ENCODE measurements at regions not wholly inside any gene's neighbourhood (a gene's known extent, or its start where the extent isn't known, plus 50 kb on each side); places are given as distances from the start of the nearest gene placed in this dataset.

- Histone ChIP-seq H3K27me3 (ENCODE audit: low read depth, low read length) (no peaks in the 10 kb centered on the region), H3K4me1 (ENCODE audit: low read length) (peaks cover 16% of the 10 kb centered on the region), H3K9me3 (ENCODE audit: insufficient read depth, low read length) (no peaks in the 10 kb centered on the region), H3K4me2 (ENCODE audit: low read length) (peak overlapping the region; percentile 57), H2AFZ (ENCODE audit: low read depth, low read length) (no peak overlapping the region; the same call in 1 of the 2 replicates), H4K20me1 (ENCODE audit: insufficient read depth, low read length) (no peaks in the 10 kb centered on the region), H3K36me3 (replicated peaks; ENCODE audit: low read depth, low read length) (no peaks in the 10 kb centered on the region), H3K9ac (ENCODE audit: low read length) (no peak overlapping the region; the same call in 1 of the 2 replicates), H3K27ac (ENCODE audit: low read length) (peak overlapping the region; percentile 68), H3K4me3 (ENCODE audit: low read length) (peak overlapping the region; percentile 42; the same call in 1 of the 2 replicates), H3K79me2 (ENCODE audit: low read length) (no peaks in the 10 kb centered on the region)
- no peak for TF ChIP-seq CTCF (IDR thresholded peaks at IDR 0.05; ENCODE audit: low read depth, low read length)
- no peak for TF ChIP-seq EZH2phosphoT487 (IDR thresholded peaks at IDR 0.05; ENCODE audit: low read depth)
These were observed 189.6 kb upstream of the FBXL4 start for GRCh38 chr6:99137314-99137713.

GRCh38 chr6:99136488-99136887, 188.7 kb upstream of the FBXL4 start:
- Histone ChIP-seq H2AFZ (ENCODE audit: low read depth, low read length) (no peak overlapping the region), H3K27ac (ENCODE audit: low read length) (no peak overlapping the region), H3K4me2 (ENCODE audit: low read length) (peak overlapping the region; percentile 57; the same call in 1 of the 2 replicates), H3K36me3 (replicated peaks; ENCODE audit: low read depth, low read length) (no peaks in the 10 kb centered on the region), H3K9me3 (ENCODE audit: insufficient read depth, low read length) (no peaks in the 10 kb centered on the region), H3K79me2 (ENCODE audit: low read length) (no peaks in the 10 kb centered on the region), H3K27me3 (ENCODE audit: low read depth, low read length) (no peaks in the 10 kb centered on the region), H3K4me3 (ENCODE audit: low read length) (no peak overlapping the region), H3K9ac (ENCODE audit: low read length) (no peak overlapping the region), H3K4me1 (ENCODE audit: low read length) (peaks cover 16% of the 10 kb centered on the region), H4K20me1 (ENCODE audit: insufficient read depth, low read length) (no peaks in the 10 kb centered on the region)
- TF ChIP-seq EZH2phosphoT487 (IDR thresholded peaks at IDR 0.05; ENCODE audit: low read depth) (no peak), CTCF (IDR thresholded peaks at IDR 0.05; ENCODE audit: low read depth, low read length) (no peak)

- Histone ChIP-seq H3K27ac (ENCODE audit: low read length) (no peak overlapping the region), H3K4me3 (ENCODE audit: low read length) (no peak overlapping the region), H2AFZ (ENCODE audit: low read depth, low read length) (no peak overlapping the region), H3K9ac (ENCODE audit: low read length) (no peak overlapping the region), H3K27me3 (ENCODE audit: low read depth, low read length) (no peaks in the 10 kb centered on the region), H3K36me3 (replicated peaks; ENCODE audit: low read depth, low read length) (no peaks in the 10 kb centered on the region), H3K4me2 (ENCODE audit: low read length) (no peak overlapping the region), H3K9me3 (ENCODE audit: insufficient read depth, low read length) (no peaks in the 10 kb centered on the region), H3K4me1 (ENCODE audit: low read length) (peaks cover 22% of the 10 kb centered on the region), H3K79me2 (ENCODE audit: low read length) (no peaks in the 10 kb centered on the region), H4K20me1 (ENCODE audit: insufficient read depth, low read length) (no peaks in the 10 kb centered on the region)
- TF ChIP-seq CTCF (IDR thresholded peaks at IDR 0.05; ENCODE audit: low read depth, low read length) = no peak
- TF ChIP-seq EZH2phosphoT487 (IDR thresholded peaks at IDR 0.05; ENCODE audit: low read depth) = no peak
These were observed 184.4 kb upstream of the FBXL4 start for GRCh38 chr6:99132026-99132635.

GRCh38 chr6:99130897-99131873, 183.4 kb upstream of the FBXL4 start:
- Histone ChIP-seq H2AFZ (ENCODE audit: low read depth, low read length) (no peak overlapping the region), H3K4me2 (ENCODE audit: low read length) (peak overlapping the region; percentile 55; the same call in 1 of the 2 replicates), H3K36me3 (replicated peaks; ENCODE audit: low read depth, low read length) (no peaks in the 10 kb centered on the region), H3K27me3 (ENCODE audit: low read depth, low read length) (no peaks in the 10 kb centered on the region), H3K4me1 (ENCODE audit: low read length) (peaks cover 16% of the 10 kb centered on the region), H3K4me3 (ENCODE audit: low read length) (no peak overlapping the region), H3K79me2 (ENCODE audit: low read length) (no peaks in the 10 kb centered on the region), H3K27ac (ENCODE audit: low read length) (no peak overlapping the region), H3K9me3 (ENCODE audit: insufficient read depth, low read length) (no peaks in the 10 kb centered on the region), H4K20me1 (ENCODE audit: insufficient read depth, low read length) (no peaks in the 10 kb centered on the region), H3K9ac (ENCODE audit: low read length) (no peak overlapping the region)
- peak; percentile 41 for TF ChIP-seq CTCF (IDR thresholded peaks at IDR 0.05; ENCODE audit: low read depth, low read length)
- no peak for TF ChIP-seq EZH2phosphoT487 (IDR thresholded peaks at IDR 0.05; ENCODE audit: low read depth)
